CD4-positive, CD25-positive, alpha-beta regulatory T cell (primary cell): ENCODE measurements at regions not wholly inside any gene's neighbourhood (a gene's known extent, or its start where the extent isn't known, plus 50 kb on each side); places are given as distances from the start of the nearest gene placed in this dataset.

ENCODE experiments used
- ATAC-seq, 2 donors: fragments of 150-1000 bp; cut with Tn5 transposase; one replicate each; pipeline ENCODE4 v1.10.0; 2021; ENCODE audit warnings: low read depth in 2 of 2, moderate number of reproducible peaks in 2 of 2, moderate library complexity in 1 of 2
- DNase-seq, 3 donors: peaks; one replicate each; pipeline versions ENCODE4 v3.0.0 to v3.0.0-alpha.2; 2012 to 2022; ENCODE audit warnings: mixed read lengths in 1 of 3
- H3K27ac ChIP-seq: one replicate; pipeline ENCODE4 v1.7.0; 2013; ENCODE audit warnings: mild to moderate bottlenecking, low read length; ENCODE audit not compliant: insufficient read depth, poor library complexity, severe bottlenecking
- H3K27me3 ChIP-seq: one replicate; pipeline ENCODE4 v1.7.0; 2013; ENCODE audit warnings: low read length; ENCODE audit not compliant: control insufficient read depth, insufficient read depth
- H3K36me3 ChIP-seq: one replicate; pipeline ENCODE4 v1.7.0; 2013; ENCODE audit warnings: mild to moderate bottlenecking, low read length, moderate library complexity; ENCODE audit not compliant: control insufficient read depth, insufficient read depth
- H3K4me1 ChIP-seq: 2 replicates; pipeline ENCODE4 v1.7.0; 2013; ENCODE audit warnings: mild to moderate bottlenecking, low read length; ENCODE audit not compliant: insufficient read depth, control insufficient read depth, poor library complexity, severe bottlenecking
- H3K4me3 ChIP-seq: one replicate; pipeline ENCODE4 v1.7.0; 2013; ENCODE audit warnings: low read depth, mild to moderate bottlenecking, low read length, moderate library complexity
- H3K9me3 ChIP-seq, 2 experiments: 1 replicate in 1 of 2; 2 replicates in 1 of 2; pipeline ENCODE4 v1.7.0; 2013; ENCODE audit warnings: low read length in 2 of 2, mild to moderate bottlenecking in 1 of 2, moderate library complexity in 1 of 2; ENCODE audit not compliant: control insufficient read depth in 2 of 2
- H3K27ac Mint-ChIP-seq, 3 donors: one replicate each; pipeline ENCODE4 v1.8.0; 2020 to 2022; ENCODE audit warnings: mild to moderate bottlenecking in 3 of 3, mixed read lengths in 3 of 3, moderate library complexity in 2 of 3
- H3K27me3 Mint-ChIP-seq: one replicate; pipeline ENCODE4 v1.8.0; 2022; ENCODE audit warnings: mild to moderate bottlenecking, mixed read lengths
- H3K36me3 Mint-ChIP-seq: one replicate; pipeline ENCODE4 v1.8.0; 2020; ENCODE audit warnings: mixed read lengths
- H3K4me1 Mint-ChIP-seq, 4 donors: one replicate each; pipeline ENCODE4 v1.8.0; 2020 to 2022; ENCODE audit warnings: mixed read lengths in 4 of 4, mild to moderate bottlenecking in 1 of 4
- H3K4me3 Mint-ChIP-seq, 4 donors: one replicate each; pipeline ENCODE4 v1.8.0; 2020 to 2022; ENCODE audit warnings: mild to moderate bottlenecking in 4 of 4, mixed read lengths in 4 of 4, moderate library complexity in 3 of 4
- H3K9me3 Mint-ChIP-seq, 7 donors: one replicate each; pipeline ENCODE4 v1.8.0; 2020 to 2022; ENCODE audit warnings: mixed read lengths in 7 of 7, mild to moderate bottlenecking in 3 of 7, moderate library complexity in 2 of 7

GRCh38 chr1:222104097-222104496, 362.2 kb upstream of the DUSP10 start:
- H3K27me3 Mint-ChIP-seq: no peaks in the 10 kb centered on the region
- H3K4me1 ChIP-seq: no peaks in the 10 kb centered on the region
- H3K27ac ChIP-seq: no peak overlapping the region
- no peaks in the 10 kb centered on the region for H3K9me3 Mint-ChIP-seq
- H3K4me3 Mint-ChIP-seq: no peak overlapping the region
- no peak overlapping the region for H3K27ac Mint-ChIP-seq
- H3K36me3 Mint-ChIP-seq: no peaks in the 10 kb centered on the region
- DNase-seq (no peak), ATAC-seq (no peak)
- H3K27me3 ChIP-seq: peaks cover 5% of the 10 kb centered on the region
- H3K4me1 Mint-ChIP-seq: no peaks in the 10 kb centered on the region
- no peak overlapping the region for H3K4me3 ChIP-seq
- H3K36me3 ChIP-seq: no peaks in the 10 kb centered on the region
- no peaks in the 10 kb centered on the region for H3K9me3 ChIP-seq

GRCh38 chr1:222099746-222100145, 357.9 kb upstream of the DUSP10 start:
- Mint-ChIP-seq H3K36me3 (no peaks in the 10 kb centered on the region), H3K27ac (no peak overlapping the region)

GRCh38 chr1:222098404-222098803, 356.5 kb upstream of the DUSP10 start:
- Mint-ChIP-seq H3K27ac (no peak overlapping the region), H3K9me3 (no peaks in the 10 kb centered on the region), H3K4me3 (no peak overlapping the region), H3K4me1 (no peaks in the 10 kb centered on the region), H3K27me3 (no peaks in the 10 kb centered on the region), H3K36me3 (no peaks in the 10 kb centered on the region)
- no peak overlapping the region for H3K27ac ChIP-seq
- H3K9me3 ChIP-seq: no peaks in the 10 kb centered on the region
- no peaks in the 10 kb centered on the region for H3K4me1 ChIP-seq
- no peak for DNase-seq
- H3K36me3 ChIP-seq: no peaks in the 10 kb centered on the region
- no peak for ATAC-seq
- H3K4me3 ChIP-seq: no peak overlapping the region
- H3K27me3 ChIP-seq: peaks cover 10% of the 10 kb centered on the region

More at GRCh38 chr1:222099746-222100145, 357.9 kb upstream of the DUSP10 start:
- no peaks in the 10 kb centered on the region for H3K36me3 ChIP-seq
- no peak overlapping the region for H3K27ac ChIP-seq
- Mint-ChIP-seq H3K9me3 (no peaks in the 10 kb centered on the region), H3K4me1 (no peaks in the 10 kb centered on the region), H3K4me3 (no peak overlapping the region), H3K27me3 (no peaks in the 10 kb centered on the region)
- DNase-seq (no peak), ATAC-seq (no peak)
- no peaks in the 10 kb centered on the region for H3K4me1 ChIP-seq
- H3K4me3 ChIP-seq: no peak overlapping the region
- peaks cover 10% of the 10 kb centered on the region for H3K27me3 ChIP-seq
- no peaks in the 10 kb centered on the region for H3K9me3 ChIP-seq

- Histone ChIP-seq H3K36me3 (no peaks in the 10 kb centered on the region), H3K4me3 (no peak overlapping the region), H3K27me3 (peaks cover 10% of the 10 kb centered on the region), H3K4me1 (no peaks in the 10 kb centered on the region), H3K27ac (no peak overlapping the region), H3K9me3 (no peaks in the 10 kb centered on the region)
- Mint-ChIP-seq H3K4me1 (no peaks in the 10 kb centered on the region), H3K4me3 (no peak overlapping the region), H3K36me3 (no peaks in the 10 kb centered on the region), H3K9me3 (no peaks in the 10 kb centered on the region), H3K27me3 (no peaks in the 10 kb centered on the region), H3K27ac (no peak overlapping the region)
- ATAC-seq: no peak
- DNase-seq: no peak
Observed at GRCh38 chr1:222097588-222097987, 355.7 kb upstream of the DUSP10 start.

- no peaks in the 10 kb centered on the region for H3K9me3 Mint-ChIP-seq
- no peaks in the 10 kb centered on the region for H3K36me3 Mint-ChIP-seq
Observed at GRCh38 chr1:222096883-222097282, 355.0 kb upstream of the DUSP10 start.

GRCh38 chr1:222096476-222096772, 354.5 kb upstream of the DUSP10 start:
- DNase-seq: no peak
- Mint-ChIP-seq H3K4me3 (no peak overlapping the region), H3K27ac (no peak overlapping the region), H3K36me3 (no peaks in the 10 kb centered on the region), H3K27me3 (no peaks in the 10 kb centered on the region), H3K4me1 (no peaks in the 10 kb centered on the region), H3K9me3 (no peaks in the 10 kb centered on the region)
- H3K9me3 ChIP-seq: no peaks in the 10 kb centered on the region
- ATAC-seq: no peak
- no peaks in the 10 kb centered on the region for H3K4me1 ChIP-seq
- no peak overlapping the region for H3K4me3 ChIP-seq
- H3K27me3 ChIP-seq: peaks cover 10% of the 10 kb centered on the region
- H3K27ac ChIP-seq: no peak overlapping the region
- H3K36me3 ChIP-seq: no peaks in the 10 kb centered on the region

More at GRCh38 chr1:222096883-222097282, 355.0 kb upstream of the DUSP10 start:
- Histone ChIP-seq H3K9me3 (no peaks in the 10 kb centered on the region), H3K27ac (no peak overlapping the region), H3K36me3 (no peaks in the 10 kb centered on the region), H3K27me3 (peaks cover 10% of the 10 kb centered on the region), H3K4me3 (no peak overlapping the region), H3K4me1 (no peaks in the 10 kb centered on the region)
- DNase-seq: no peak
- no peaks in the 10 kb centered on the region for H3K4me1 Mint-ChIP-seq
- H3K27ac Mint-ChIP-seq: no peak overlapping the region
- no peak for ATAC-seq
- no peak overlapping the region for H3K4me3 Mint-ChIP-seq
- no peaks in the 10 kb centered on the region for H3K27me3 Mint-ChIP-seq

- no peaks in the 10 kb centered on the region for H3K4me1 ChIP-seq
- Mint-ChIP-seq H3K4me3 (no peak overlapping the region), H3K9me3 (no peaks in the 10 kb centered on the region), H3K27ac (no peak overlapping the region), H3K36me3 (no peaks in the 10 kb centered on the region), H3K4me1 (no peaks in the 10 kb centered on the region), H3K27me3 (no peaks in the 10 kb centered on the region)
- DNase-seq: peak; percentile 24 to 64 (median 57)
- H3K9me3 ChIP-seq: no peaks in the 10 kb centered on the region
- H3K27ac ChIP-seq: no peak overlapping the region
- peaks cover 8% of the 10 kb centered on the region for H3K27me3 ChIP-seq
- ATAC-seq: peak; percentile 60 to 64
- no peak overlapping the region for H3K4me3 ChIP-seq
- no peaks in the 10 kb centered on the region for H3K36me3 ChIP-seq
Observed at GRCh38 chr1:222095606-222096475, 354.0 kb upstream of the DUSP10 start.

- DNase-seq (no peak), ATAC-seq (no peak)
- no peaks in the 10 kb centered on the region for H3K9me3 ChIP-seq
Observed at GRCh38 chr1:222093518-222093917, 351.6 kb upstream of the DUSP10 start.

More at GRCh38 chr1:222093518-222093917, 351.6 kb upstream of the DUSP10 start:
- no peak overlapping the region for H3K4me3 Mint-ChIP-seq
- Histone ChIP-seq H3K4me3 (no peak overlapping the region), H3K27ac (no peak overlapping the region), H3K36me3 (no peaks in the 10 kb centered on the region), H3K27me3 (peaks cover 4% of the 10 kb centered on the region), H3K4me1 (no peaks in the 10 kb centered on the region)
- no peaks in the 10 kb centered on the region for H3K36me3 Mint-ChIP-seq
- H3K27ac Mint-ChIP-seq: no peak overlapping the region
- no peaks in the 10 kb centered on the region for H3K9me3 Mint-ChIP-seq
- no peaks in the 10 kb centered on the region for H3K4me1 Mint-ChIP-seq
- peaks cover 4% of the 10 kb centered on the region for H3K27me3 Mint-ChIP-seq
